C4-2B (cell line): ENCODE measurements at regions not wholly inside any gene's neighbourhood (a gene's known extent, or its start where the extent isn't known, plus 50 kb on each side); places are given as distances from the start of the nearest gene placed in this dataset.

ENCODE experiments used
- ZFX ChIP-seq: fragments of 450-650 bp; IDR thresholded peaks from 2 replicates; pipeline ENCODE4 v1.6.1; 2017
- TF ChIP-seq, protein P1 (sequence below): fragments of 450-650 bp; conservative IDR thresholded peaks from 2 replicates; pipeline ENCODE4 v1.5.1; 2017; ENCODE audit warnings: mild to moderate bottlenecking

DNA sequence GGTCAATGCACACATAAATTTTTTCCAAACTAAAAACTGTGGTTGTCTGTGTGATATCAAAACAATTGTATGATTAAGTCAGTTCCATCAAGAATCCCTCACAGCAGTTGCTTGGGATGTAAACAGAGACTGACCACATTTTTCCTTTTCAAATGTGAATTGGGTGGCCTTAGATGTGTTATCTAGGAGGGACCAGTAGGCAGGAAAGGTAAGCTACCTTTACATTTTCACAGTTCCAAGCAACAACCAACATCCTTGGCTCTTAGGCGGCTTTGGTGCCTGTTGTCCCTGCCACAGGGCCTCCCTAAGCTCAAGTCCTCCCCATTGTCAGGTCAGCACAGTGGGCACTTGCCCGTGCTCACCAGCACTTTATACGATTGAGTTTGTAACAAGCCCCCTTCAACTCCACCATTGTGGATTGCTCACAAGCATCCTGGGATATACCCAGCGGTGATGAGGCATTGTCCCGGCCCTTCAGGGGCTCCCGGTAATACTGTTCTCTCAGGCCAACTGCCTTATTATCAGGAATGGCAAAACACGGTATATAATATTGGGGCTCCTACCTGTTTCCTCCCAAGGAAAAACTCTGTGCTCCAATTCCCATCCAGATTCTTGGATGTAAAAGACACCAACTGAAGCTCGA is 114.9 kb upstream of the ANKRD1 start:
- TF ChIP-seq, protein P1, sequence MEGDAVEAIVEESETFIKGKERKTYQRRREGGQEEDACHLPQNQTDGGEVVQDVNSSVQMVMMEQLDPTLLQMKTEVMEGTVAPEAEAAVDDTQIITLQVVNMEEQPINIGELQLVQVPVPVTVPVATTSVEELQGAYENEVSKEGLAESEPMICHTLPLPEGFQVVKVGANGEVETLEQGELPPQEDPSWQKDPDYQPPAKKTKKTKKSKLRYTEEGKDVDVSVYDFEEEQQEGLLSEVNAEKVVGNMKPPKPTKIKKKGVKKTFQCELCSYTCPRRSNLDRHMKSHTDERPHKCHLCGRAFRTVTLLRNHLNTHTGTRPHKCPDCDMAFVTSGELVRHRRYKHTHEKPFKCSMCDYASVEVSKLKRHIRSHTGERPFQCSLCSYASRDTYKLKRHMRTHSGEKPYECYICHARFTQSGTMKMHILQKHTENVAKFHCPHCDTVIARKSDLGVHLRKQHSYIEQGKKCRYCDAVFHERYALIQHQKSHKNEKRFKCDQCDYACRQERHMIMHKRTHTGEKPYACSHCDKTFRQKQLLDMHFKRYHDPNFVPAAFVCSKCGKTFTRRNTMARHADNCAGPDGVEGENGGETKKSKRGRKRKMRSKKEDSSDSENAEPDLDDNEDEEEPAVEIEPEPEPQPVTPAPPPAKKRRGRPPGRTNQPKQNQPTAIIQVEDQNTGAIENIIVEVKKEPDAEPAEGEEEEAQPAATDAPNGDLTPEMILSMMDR: no peak
- TF ChIP-seq ZFX: no peak
